IMR-90 (cell line): ENCODE measurements at regions not wholly inside any gene's neighbourhood (a gene's known extent, or its start where the extent isn't known, plus 50 kb on each side); places are given as distances from the start of the nearest gene placed in this dataset.

Source experiments
- ATAC-seq: fragments of 200-7000 bp; cut with Tn5 transposase; 2 replicates; pipeline ENCODE4 v1.9.1; 2020; ENCODE audit warnings: low read depth, mild to moderate bottlenecking, moderate library complexity
- BruUV-seq: library from RNA; stranded (reverse); fragments of 400-500 nt; replicated peaks from 2 replicates; lab custom pipeline; 2021; lab: Mats Ljungman, UMichigan
- CTCF ChIA-PET: fragments of 300-600 bp; formaldehyde crosslinking; extraction: SDS; loops from one replicate; lab custom pipeline; 2021; ENCODE audit warnings: antibody characterized with exemption; lab: Yijun Ruan, JAX
- POLR2A ChIA-PET: fragments of 300-600 bp; sonication (Branson Sonifier 250); formaldehyde crosslinking; loops from one replicate; lab custom pipeline; 2022; ENCODE audit warnings: antibody characterized with exemption; ENCODE audit not compliant: unreplicated experiment; lab: Charles Lee
- DNase-seq: peaks from one replicate; pipeline ENCODE4 v3.0.0; 2013
- H2AFZ ChIP-seq: replicated peaks from 2 replicates; pipeline ENCODE3; 2013; ENCODE audit warnings: low read length, mild to moderate bottlenecking; ENCODE audit not compliant: poor library complexity
- H2AK5ac ChIP-seq: 2 replicates; pipeline ENCODE4 v1.6.1; 2013; ENCODE audit warnings: low read depth, low read length, inconsistent platforms
- H2AK9ac ChIP-seq: replicated peaks from 2 replicates; pipeline ENCODE3; 2013; ENCODE audit warnings: mild to moderate bottlenecking, low read depth, low read length, moderate library complexity; ENCODE audit not compliant: poor library complexity
- H2BK120ac ChIP-seq: 2 replicates; pipeline ENCODE4 v1.6.1; 2013; ENCODE audit warnings: low read depth, low read length, inconsistent platforms
- H2BK15ac ChIP-seq: 3 replicates; pipeline ENCODE4 v1.6.1; 2013; ENCODE audit warnings: low read depth, low read length, inconsistent platforms
- H2BK20ac ChIP-seq: 2 replicates; pipeline ENCODE4 v1.6.1; 2013; ENCODE audit warnings: low read depth, mild to moderate bottlenecking, inconsistent platforms, low read length, moderate library complexity
- H2BK5ac ChIP-seq: 2 replicates; pipeline ENCODE4 v1.6.1; 2013; ENCODE audit warnings: mild to moderate bottlenecking, low read depth, low read length, inconsistent platforms; ENCODE audit not compliant: poor library complexity, severe bottlenecking
- H3K14ac ChIP-seq: replicated peaks from 2 replicates; pipeline ENCODE4 v1.6.1; 2013; ENCODE audit warnings: low read depth, low read length, inconsistent platforms
- H3K18ac ChIP-seq: 2 replicates; pipeline ENCODE4 v1.6.1; 2013; ENCODE audit warnings: low read depth, low read length, control low read depth
- H3K23ac ChIP-seq: 2 replicates; pipeline ENCODE4 v1.6.1; 2013; ENCODE audit warnings: low read depth, low read length, inconsistent platforms
- H3K27ac ChIP-seq: 2 replicates; pipeline ENCODE4 v1.5.1; 2013; ENCODE audit warnings: mild to moderate bottlenecking, control low read depth, low read length; ENCODE audit not compliant: insufficient read depth
- H3K27me3 ChIP-seq: 2 replicates; pipeline ENCODE4 v1.6.1; 2013; ENCODE audit warnings: low read length; ENCODE audit not compliant: control insufficient read depth, insufficient read depth
- H3K36me3 ChIP-seq: 2 replicates; pipeline ENCODE4 v1.6.1; 2013; ENCODE audit warnings: low read length, mixed read lengths; ENCODE audit not compliant: control insufficient read depth, insufficient read depth
- H3K4ac ChIP-seq: 2 replicates; pipeline ENCODE4 v1.6.1; 2013; ENCODE audit warnings: low read depth, low read length, inconsistent platforms
- H3K4me1 ChIP-seq: 2 replicates; pipeline ENCODE4 v1.6.1; 2013; ENCODE audit warnings: low read length, mixed read lengths; ENCODE audit not compliant: control insufficient read depth, insufficient read depth
- H3K4me2 ChIP-seq: 2 replicates; pipeline ENCODE4 v1.6.1; 2013; ENCODE audit warnings: low read depth, mild to moderate bottlenecking, control low read depth, low read length, moderate library complexity
- H3K4me3 ChIP-seq: 2 replicates; pipeline ENCODE4 v1.5.1; 2013; ENCODE audit warnings: low read depth, mild to moderate bottlenecking, control low read depth, low read length, moderate library complexity; ENCODE audit not compliant: insufficient read depth
- H3K56ac ChIP-seq: 2 replicates; pipeline ENCODE4 v1.6.1; 2013; ENCODE audit warnings: low read length, inconsistent platforms; ENCODE audit not compliant: insufficient read depth; ENCODE audit errors: extremely low read depth
- H3K79me1 ChIP-seq, 2 experiments: 2 replicates each; pipeline ENCODE4 v1.6.1; 2013; ENCODE audit warnings: low read length in 2 of 2, inconsistent platforms in 1 of 2, low read depth in 1 of 2
- H3K9ac ChIP-seq: 2 replicates; pipeline ENCODE4 v1.6.1; 2013; ENCODE audit warnings: low read depth, low read length, control low read depth
- H3K9me1 ChIP-seq: 2 replicates; pipeline ENCODE4 v1.6.1; 2013; ENCODE audit warnings: low read length, inconsistent platforms; ENCODE audit not compliant: insufficient read depth
- H3K9me3 ChIP-seq: 2 replicates; pipeline ENCODE4 v1.6.1; 2013; ENCODE audit warnings: low read length; ENCODE audit not compliant: control insufficient read depth, insufficient read depth
- H4K20me1 ChIP-seq: 2 replicates; pipeline ENCODE4 v1.6.1; 2013; ENCODE audit warnings: low read length, inconsistent platforms; ENCODE audit not compliant: insufficient read depth
- H4K5ac ChIP-seq: 2 replicates; pipeline ENCODE4 v1.6.1; 2013; ENCODE audit warnings: mild to moderate bottlenecking, low read depth, low read length, control low read depth
- H4K8ac ChIP-seq, 2 experiments: 2 replicates each; pipeline ENCODE4 v1.6.1; 2013; ENCODE audit warnings: low read depth in 2 of 2, low read length in 2 of 2, control low read depth in 1 of 2, inconsistent platforms in 1 of 2
- H4K91ac ChIP-seq: 2 replicates; pipeline ENCODE4 v1.6.1; 2013; ENCODE audit warnings: low read depth, low read length, inconsistent platforms; ENCODE audit not compliant: insufficient read depth
- BHLHE40 ChIP-seq: fragments of 150-350 bp; IDR thresholded peaks from 2 replicates; pipeline ENCODE4 v1.6.1; 2016; ENCODE audit warnings: mild to moderate bottlenecking, low read depth, low read length
- CEBPB ChIP-seq: IDR thresholded peaks from 2 replicates; pipeline ENCODE4 v1.6.1; 2012; ENCODE audit warnings: low read depth, low read length, improper control_type of control experiment
- CHD1 ChIP-seq: IDR thresholded peaks from 2 replicates; pipeline ENCODE4 v1.6.1; 2012; ENCODE audit warnings: low read depth, low read length, improper control_type of control experiment
- CTCF ChIP-seq: conservative IDR thresholded peaks from 2 replicates; pipeline ENCODE4 v1.5.1; 2012; ENCODE audit warnings: mild to moderate bottlenecking, low read depth, low read length, improper control_type of control experiment
- FOS ChIP-seq: fragments of 150-350 bp; IDR thresholded peaks from 2 replicates; pipeline ENCODE4 v1.6.1; 2016; ENCODE audit warnings: low read depth, low read length
- MAZ ChIP-seq: IDR thresholded peaks from 2 replicates; pipeline ENCODE4 v1.6.1; 2012; ENCODE audit warnings: low read depth, mild to moderate bottlenecking, low read length, improper control_type of control experiment, moderate library complexity, borderline replicate concordance
- MXI1 ChIP-seq: IDR thresholded peaks from 2 replicates; pipeline ENCODE4 v1.6.1; 2012; ENCODE audit warnings: low read depth, mild to moderate bottlenecking, low read length, moderate library complexity, borderline replicate concordance
- NFE2L2 ChIP-seq: fragments of 150-350 bp; IDR thresholded peaks from 2 replicates; pipeline ENCODE4 v1.6.1; 2016; ENCODE audit warnings: low read depth, mild to moderate bottlenecking, low read length
- POLR2A ChIP-seq: IDR thresholded peaks from 2 replicates; pipeline ENCODE4 v1.6.1; 2012; ENCODE audit warnings: mild to moderate bottlenecking, low read depth, low read length
- RAD21 ChIP-seq: IDR thresholded peaks from 2 replicates; pipeline ENCODE4 v1.6.1; 2012; ENCODE audit warnings: low read length, improper control_type of control experiment
- RCOR1 ChIP-seq: IDR thresholded peaks from 2 replicates; pipeline ENCODE4 v1.6.1; 2012; ENCODE audit warnings: mild to moderate bottlenecking, low read length, improper control_type of control experiment; ENCODE audit not compliant: insufficient replicate concordance
- RFX5 ChIP-seq: IDR thresholded peaks from 2 replicates; pipeline ENCODE4 v1.8.0; 2012; ENCODE audit warnings: low read depth, mild to moderate bottlenecking, low read length, moderate library complexity
- SMC3 ChIP-seq: fragments of 150-350 bp; IDR thresholded peaks from 2 replicates; pipeline ENCODE4 v1.6.1; 2016; ENCODE audit warnings: low read depth, mild to moderate bottlenecking, antibody characterized with exemption, low read length, moderate library complexity
- WGBS, 2 experiments: methylation state at CpG; one replicate each; pipeline versions ENCODE4 v1.1.5 to v1.1.7; 2013; ENCODE audit warnings: missing lambda C conversion rate in 2 of 2; ENCODE audit not compliant: insufficient read length in 1 of 2; ENCODE audit errors: extremely low coverage in 2 of 2; 5-methylcytosine and 5-hydroxymethylcytosine counted together
- dilution Hi-C: fragments of 300-500 bp; cut with HindIII; formaldehyde crosslinking; loops from one replicate; pipeline ENCODE4 v1.14.3; 2018; ENCODE audit warnings: low sequenced_read_pairs; ENCODE audit not compliant: unreplicated experiment
- in situ Hi-C: fragments of 300-500 bp; cut with MboI; formaldehyde crosslinking; loops from 3 replicates; pipeline ENCODE4 v1.14.3; 2019; ENCODE audit warnings: low sequenced_read_pairs, inconsistent platforms, mixed read lengths
- intact Hi-C: fragments of 100-400 bp; cut with micrococcal nuclease; formaldehyde crosslinking; loops from 2 replicates; pipeline ENCODE4 v1.10.0; 2022
- TF ChIP-seq, protein P1 (sequence below): fragments of 150-350 bp; IDR thresholded peaks from 2 replicates; pipeline ENCODE4 v1.6.1; 2017; ENCODE audit warnings: mild to moderate bottlenecking, antibody characterized with exemption, low read length, low read depth

DNA sequence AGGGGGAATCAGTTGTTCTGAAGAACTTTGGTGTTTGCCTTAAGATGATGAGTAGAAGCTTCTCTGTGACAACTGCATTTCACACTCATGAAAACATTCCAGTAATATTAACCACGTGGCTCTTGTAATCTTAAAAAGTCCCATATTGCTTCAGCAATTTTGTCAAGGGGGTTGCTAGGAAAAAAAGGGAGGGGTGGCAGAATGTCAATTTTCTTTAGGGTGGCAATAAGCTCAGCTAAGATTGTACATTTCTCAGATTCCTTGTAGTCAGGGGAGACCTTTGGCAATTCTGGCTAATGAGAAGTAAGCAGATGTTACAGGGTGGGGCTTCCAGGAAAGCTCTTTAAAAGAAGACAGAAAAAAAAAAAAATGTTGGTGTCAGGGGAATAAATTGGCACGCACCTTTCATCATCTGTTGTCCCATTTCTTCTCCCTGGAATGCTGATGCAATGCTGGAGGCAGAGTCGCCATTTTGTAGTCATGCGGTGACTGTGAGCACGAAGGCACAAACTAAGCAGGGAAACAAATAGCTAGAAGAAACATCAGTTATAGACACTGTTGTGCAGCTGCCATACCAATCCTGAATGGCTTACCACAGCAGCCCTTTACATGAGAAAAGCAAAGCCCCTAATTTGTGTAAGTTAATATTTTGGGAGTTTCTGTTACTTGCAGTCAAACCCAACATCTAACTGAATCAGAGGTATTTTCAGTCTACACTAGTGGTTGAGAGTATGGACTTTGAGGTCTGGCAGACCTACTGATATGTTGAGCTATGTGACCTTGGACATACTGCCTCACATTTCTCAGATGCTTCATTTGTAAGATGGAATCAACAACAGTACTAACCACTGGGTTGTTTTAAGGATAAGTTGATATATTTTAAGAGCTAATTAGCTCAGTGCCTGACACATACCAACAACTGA, 56.1 kb upstream of the MRPS6 start:
- Histone ChIP-seq H3K79me1 (no peaks in the 10 kb centered on the region), H4K91ac (no peak overlapping the region), H2AK5ac (no peak overlapping the region), H4K5ac (peak overlapping the region; percentile 17; the same call in 1 of the 2 replicates), H3K23ac (no peak overlapping the region), H3K9me1 (peaks cover 4% of the 10 kb centered on the region; the same call in 1 of the 2 replicates), H2BK120ac (no peak overlapping the region), H3K4me1 (peaks cover 2% of the 10 kb centered on the region; the same call in 1 of the 2 replicates), H3K14ac (no peak overlapping the region), H2AFZ (no peak overlapping the region), H3K9ac (no peak overlapping the region), H4K20me1 (no peaks in the 10 kb centered on the region), H2BK5ac (no peak overlapping the region), H3K56ac (no peak overlapping the region), H2AK9ac (no peak overlapping the region), H3K27me3 (peaks cover 4% of the 10 kb centered on the region), H2BK20ac (no peak overlapping the region), H3K4me2 (no peak overlapping the region), H3K9me3 (peaks cover 19% of the 10 kb centered on the region), H3K4ac (no peak overlapping the region), H2BK15ac (no peak overlapping the region), H4K8ac (no peak overlapping the region), H3K27ac (no peak overlapping the region), H3K36me3 (no peaks in the 10 kb centered on the region), H3K18ac (peak overlapping the region; percentile 57; the same call in 1 of the 2 replicates), H3K4me3 (no peak overlapping the region)
- intact Hi-C loops: no loop called here
- dilution Hi-C loops: no loop called here
- peak; percentile 42 for ATAC-seq
- BruUV-seq: no TSS peak
- no peak for DNase-seq
- WGBS, 2 experiments: no CpG with 5 or more reads among the region's 5 CpGs
- ChIA-PET CTCF (interaction anchor here (0.6 kb wide), 1 partner anchor 273 kb away, joined by 3 read pairs; no protein-coding TSS in a partner anchor), POLR2A (no interaction called here)
- in situ Hi-C loops: no loop called here
- TF ChIP-seq RCOR1 (no peak), CHD1 (no peak), FOS (no peak), NFE2L2 (no peak), RFX5 (no peak), CTCF (no peak), RAD21 (no peak), POLR2A (no peak), MXI1 (no peak), BHLHE40 (no peak), MAZ (no peak), SMC3 (no peak), CEBPB (no peak)
- TF ChIP-seq, protein P1, sequence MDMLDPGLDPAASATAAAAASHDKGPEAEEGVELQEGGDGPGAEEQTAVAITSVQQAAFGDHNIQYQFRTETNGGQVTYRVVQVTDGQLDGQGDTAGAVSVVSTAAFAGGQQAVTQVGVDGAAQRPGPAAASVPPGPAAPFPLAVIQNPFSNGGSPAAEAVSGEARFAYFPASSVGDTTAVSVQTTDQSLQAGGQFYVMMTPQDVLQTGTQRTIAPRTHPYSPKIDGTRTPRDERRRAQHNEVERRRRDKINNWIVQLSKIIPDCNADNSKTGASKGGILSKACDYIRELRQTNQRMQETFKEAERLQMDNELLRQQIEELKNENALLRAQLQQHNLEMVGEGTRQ: no peak
